DMS79 treated with DMSO at 0.1 percent for 48 hours (cell line): ENCODE measurements at regions not wholly inside any gene's neighbourhood (a gene's known extent, or its start where the extent isn't known, plus 50 kb on each side); places are given as distances from the start of the nearest gene placed in this dataset.
"Not testable (repeated sequence)": the region's sequence is repeated elsewhere in the genome, so short reads cannot be mapped to it uniquely, and the experiment has no call there.

Experiments
- DNase-seq: peaks from one replicate; lab custom pipeline; 2025; lab: John Stamatoyannopoulos, UW

- peak; percentile 8 for DNase-seq
Measured at GRCh38 chr12:119931402-119931801, 54.3 kb upstream of the CIT start.

- DNase-seq: no peak
Measured at GRCh38 chr12:119932921-119933320, 55.8 kb upstream of the CIT start.

GRCh38 chr12:119934780-119935179 lies 54.3 kb upstream of the BICDL1 start:
- DNase-seq: not testable (repeated sequence)

GRCh38 chr12:119936705-119937311 lies 52.2 kb upstream of the BICDL1 start:
- DNase-seq: no peak

GRCh38 chr12:119938049-119938667 lies 50.9 kb upstream of the BICDL1 start:
- peak; percentile 29 for DNase-seq
